A549 (cell line): ENCODE measurements at regions not wholly inside any gene's neighbourhood (a gene's known extent, or its start where the extent isn't known, plus 50 kb on each side); places are given as distances from the start of the nearest gene placed in this dataset.

ENCODE experiments used
- ATAC-seq, 2 experiments: fragments of 200-7000 bp in 1 of 2; fragments of >200 bp in 1 of 2; cut with Nextera tagmentation in 1 of 2; cut with Tn5 transposase in 1 of 2; 3 replicates each; pipeline versions ENCODE4 v1.8.0 to v1.9.1; 2018 to 2020; ENCODE audit warnings: mild to moderate bottlenecking in 1 of 2, moderate library complexity in 1 of 2
- CTCF ChIA-PET: fragments of 300-600 bp; sonication (Branson Sonifier 250); formaldehyde crosslinking; extraction: SDS; loops from one replicate; lab custom pipeline; 2021; ENCODE audit warnings: antibody characterized with exemption, inconsistent platforms; lab: Yijun Ruan, JAX
- POLR2A ChIA-PET: fragments of 350-600 bp; formaldehyde crosslinking; extraction: SDS; loops from one replicate; lab custom pipeline; 2021; ENCODE audit warnings: antibody characterized with exemption, inconsistent platforms; lab: Yijun Ruan, JAX
- DNase-seq, 2 experiments: peaks; one replicate each; pipeline versions ENCODE4 v3.0.0 to v3.0.0-alpha.2; 2011 to 2016; ENCODE audit warnings: low read depth in 1 of 2, low spot score in 1 of 2
- FAIRE-seq: peaks from 2 replicates; lab custom pipeline; 2011; peaks lifted over from hg19 to GRCh38; lab: Jason Lieb, UNC
- H3K27ac ChIP-seq, 2 experiments: fragments of >200 bp; sonication (Bioruptor Twin); formaldehyde crosslinking; 3 replicates each; pipeline ENCODE4 v1.5.1; 2016 to 2017
- H3K4me1 ChIP-seq: fragments of >200 bp; sonication (Bioruptor Twin); formaldehyde crosslinking; 3 replicates; pipeline ENCODE4 v1.6.1; 2016
- H3K4me2 ChIP-seq: fragments of >200 bp; sonication (Bioruptor Twin); formaldehyde crosslinking; 3 replicates; pipeline ENCODE4 v1.6.1; 2016
- H3K4me3 ChIP-seq: fragments of >200 bp; sonication (Bioruptor Twin); formaldehyde crosslinking; 3 replicates; pipeline ENCODE4 v1.5.1; 2016
- H3K9me3 ChIP-seq: fragments of >200 bp; sonication (Bioruptor Twin); formaldehyde crosslinking; 3 replicates; pipeline ENCODE4 v1.6.1; 2016
- CBX2 ChIP-seq: fragments of 200-600 bp; sonication (generic); IDR thresholded peaks from 2 replicates; pipeline ENCODE4 v1.6.1; 2016; ENCODE audit warnings: low read depth, mild to moderate bottlenecking, borderline replicate concordance
- CHD2 ChIP-seq: fragments of 150-350 bp; IDR thresholded peaks from 2 replicates; pipeline ENCODE4 v1.6.1; 2014; ENCODE audit warnings: low read length; ENCODE audit not compliant: partially characterized antibody
- FOSL2 ChIP-seq, 2 experiments: fragments of 450-650 bp in 1 of 2; fragments of >200 bp in 1 of 2; sonication (Bioruptor Twin) in 1 of 2; formaldehyde crosslinking; IDR thresholded peaks; 2 replicates each; pipeline versions ENCODE4 v1.5.0 to v1.6.1; 2016 to 2020; ENCODE audit warnings: mild to moderate bottlenecking in 1 of 2, moderate library complexity in 1 of 2
- FOXS1 ChIP-seq: fragments of 250-450 bp; sonication (Bioruptor Pico); IDR thresholded peaks from 2 replicates; pipeline ENCODE4 v1.5.0; 2020; ENCODE audit warnings: mild to moderate bottlenecking, moderate library complexity
- GATA3 ChIP-seq: IDR thresholded peaks from 2 replicates; pipeline ENCODE4 v1.6.1; 2012; ENCODE audit warnings: borderline replicate concordance
- HDAC2 ChIP-seq: fragments of 200-600 bp; sonication (generic); IDR thresholded peaks from 2 replicates; pipeline ENCODE4 v1.6.1; 2016
- HOXB5 ChIP-seq: fragments of 250-450 bp; sonication (Bioruptor Pico); IDR thresholded peaks from 2 replicates; pipeline ENCODE4 v1.5.0; 2020; ENCODE audit warnings: mild to moderate bottlenecking, moderate library complexity
- KDM1A ChIP-seq: fragments of 200-600 bp; sonication (generic); IDR thresholded peaks from 2 replicates; pipeline ENCODE4 v1.6.1; 2016; ENCODE audit warnings: low read depth, mild to moderate bottlenecking
- KDM5A ChIP-seq: fragments of 200-600 bp; sonication (generic); IDR thresholded peaks from 2 replicates; pipeline ENCODE4 v1.6.1; 2016; ENCODE audit warnings: antibody characterized with exemption, mild to moderate bottlenecking
- MAFK ChIP-seq: fragments of 450-650 bp; IDR thresholded peaks from 2 replicates; pipeline ENCODE4 v1.6.1; 2014; ENCODE audit not compliant: partially characterized antibody
- MAZ ChIP-seq: fragments of 150-350 bp; IDR thresholded peaks from 2 replicates; pipeline ENCODE4 v1.6.1; 2014; ENCODE audit warnings: antibody characterized with exemption, low read depth, low read length, borderline replicate concordance
- NFE2L2 ChIP-seq: fragments of 150-350 bp; conservative IDR thresholded peaks from 2 replicates; pipeline ENCODE4 v1.6.1; 2014; ENCODE audit warnings: low read length
- NR3C1 ChIP-seq: fragments of >200 bp; sonication (Bioruptor Twin); formaldehyde crosslinking; IDR thresholded peaks from 3 replicates; pipeline ENCODE4 v1.6.1; 2017
- POLR2A ChIP-seq: IDR thresholded peaks from 2 replicates; pipeline ENCODE4 v1.6.1; 2012; ENCODE audit warnings: mild to moderate bottlenecking, low read length
- RARB ChIP-seq: fragments of 250-450 bp; sonication (Bioruptor Pico); IDR thresholded peaks from 2 replicates; pipeline ENCODE4 v1.8.0; 2021; ENCODE audit warnings: mild to moderate bottlenecking, moderate library complexity
- SREBF2 ChIP-seq: fragments of 450-650 bp; IDR thresholded peaks from 2 replicates; pipeline ENCODE4 v1.6.1; 2014; ENCODE audit warnings: mild to moderate bottlenecking, moderate library complexity
- WGBS: methylation state at CpG from one replicate; pipeline ENCODE4 v1.1.6; 2017; ENCODE audit errors: missing lambda C conversion rate; 5-methylcytosine and 5-hydroxymethylcytosine counted together
- TF ChIP-seq, protein P1 (sequence below): fragments of >200 bp; sonication (Bioruptor Twin); formaldehyde crosslinking; IDR thresholded peaks from 3 replicates; pipeline ENCODE4 v1.5.1; 2016
- TF ChIP-seq, protein P2 (sequence below): fragments of 250-450 bp; sonication (Bioruptor Pico); IDR thresholded peaks from 2 replicates; pipeline ENCODE4 v1.5.0; 2021; ENCODE audit warnings: mild to moderate bottlenecking, moderate library complexity, borderline replicate concordance
- TF ChIP-seq, protein P3 (sequence below): IDR thresholded peaks from 2 replicates; pipeline ENCODE4 v1.6.1; 2012
- TF ChIP-seq, protein P4 (sequence below): fragments of 450-650 bp; IDR thresholded peaks from 2 replicates; pipeline ENCODE4 v1.6.1; 2014; ENCODE audit warnings: antibody characterized with exemption

DNA sequence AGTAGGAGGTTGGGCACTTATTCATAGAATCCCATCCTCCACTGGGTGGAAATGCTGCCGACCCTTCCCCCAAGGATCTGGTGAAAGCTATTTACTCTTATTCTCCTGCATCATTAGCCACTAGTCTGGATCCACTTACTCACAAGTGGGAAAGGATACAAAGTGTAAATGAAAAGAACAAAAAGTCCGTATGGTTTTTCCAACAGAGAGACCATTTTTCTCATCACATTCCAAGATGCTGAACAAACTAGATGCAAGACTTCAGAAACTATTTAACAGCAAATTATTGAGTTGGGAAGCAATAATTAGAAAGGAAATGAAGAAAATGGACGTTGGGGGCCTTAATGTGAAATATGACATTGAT, 242.4 kb upstream of the GLI3 start (continued):
- TF ChIP-seq, protein P1, sequence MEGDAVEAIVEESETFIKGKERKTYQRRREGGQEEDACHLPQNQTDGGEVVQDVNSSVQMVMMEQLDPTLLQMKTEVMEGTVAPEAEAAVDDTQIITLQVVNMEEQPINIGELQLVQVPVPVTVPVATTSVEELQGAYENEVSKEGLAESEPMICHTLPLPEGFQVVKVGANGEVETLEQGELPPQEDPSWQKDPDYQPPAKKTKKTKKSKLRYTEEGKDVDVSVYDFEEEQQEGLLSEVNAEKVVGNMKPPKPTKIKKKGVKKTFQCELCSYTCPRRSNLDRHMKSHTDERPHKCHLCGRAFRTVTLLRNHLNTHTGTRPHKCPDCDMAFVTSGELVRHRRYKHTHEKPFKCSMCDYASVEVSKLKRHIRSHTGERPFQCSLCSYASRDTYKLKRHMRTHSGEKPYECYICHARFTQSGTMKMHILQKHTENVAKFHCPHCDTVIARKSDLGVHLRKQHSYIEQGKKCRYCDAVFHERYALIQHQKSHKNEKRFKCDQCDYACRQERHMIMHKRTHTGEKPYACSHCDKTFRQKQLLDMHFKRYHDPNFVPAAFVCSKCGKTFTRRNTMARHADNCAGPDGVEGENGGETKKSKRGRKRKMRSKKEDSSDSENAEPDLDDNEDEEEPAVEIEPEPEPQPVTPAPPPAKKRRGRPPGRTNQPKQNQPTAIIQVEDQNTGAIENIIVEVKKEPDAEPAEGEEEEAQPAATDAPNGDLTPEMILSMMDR = no peak
- TF ChIP-seq CHD2 = no peak

DNA sequence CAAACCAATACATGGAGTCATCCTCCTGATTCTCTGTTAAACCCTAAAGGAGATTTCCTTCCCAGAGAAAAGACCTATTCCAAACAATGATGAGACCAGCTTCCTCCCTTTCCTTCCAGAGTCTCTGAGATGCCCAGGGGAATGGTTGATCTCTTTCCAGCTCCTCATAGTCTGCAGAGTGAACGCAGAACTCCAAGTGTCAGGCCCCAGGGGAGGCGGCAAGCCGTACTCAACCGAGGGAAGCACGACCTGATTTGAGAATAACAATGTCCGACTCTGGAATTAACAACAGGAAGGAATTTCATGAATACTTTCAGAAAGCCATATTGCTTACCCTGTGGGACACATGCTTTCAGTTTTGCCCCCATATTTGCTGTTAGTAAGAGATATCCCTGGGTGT, 241.7 kb upstream of the GLI3 start:
- CTCF ChIA-PET = no interaction called here
- POLR2A ChIA-PET = no interaction called here
- no peak overlapping the region for H3K4me2 ChIP-seq
- no peak overlapping the region for H3K4me3 ChIP-seq
- TF ChIP-seq KDM1A (no peak), FOSL2 (IDR thresholded peaks at IDR 0.05) (no peak), FOSL2 (CRISPR knock-in tag; IDR thresholded peaks at IDR 0.05) (no peak), HOXB5 (no peak), MAFK (no peak), KDM5A (no peak), POLR2A (no peak), CBX2 (no peak), CHD2 (no peak)
- TF ChIP-seq, protein P2, sequence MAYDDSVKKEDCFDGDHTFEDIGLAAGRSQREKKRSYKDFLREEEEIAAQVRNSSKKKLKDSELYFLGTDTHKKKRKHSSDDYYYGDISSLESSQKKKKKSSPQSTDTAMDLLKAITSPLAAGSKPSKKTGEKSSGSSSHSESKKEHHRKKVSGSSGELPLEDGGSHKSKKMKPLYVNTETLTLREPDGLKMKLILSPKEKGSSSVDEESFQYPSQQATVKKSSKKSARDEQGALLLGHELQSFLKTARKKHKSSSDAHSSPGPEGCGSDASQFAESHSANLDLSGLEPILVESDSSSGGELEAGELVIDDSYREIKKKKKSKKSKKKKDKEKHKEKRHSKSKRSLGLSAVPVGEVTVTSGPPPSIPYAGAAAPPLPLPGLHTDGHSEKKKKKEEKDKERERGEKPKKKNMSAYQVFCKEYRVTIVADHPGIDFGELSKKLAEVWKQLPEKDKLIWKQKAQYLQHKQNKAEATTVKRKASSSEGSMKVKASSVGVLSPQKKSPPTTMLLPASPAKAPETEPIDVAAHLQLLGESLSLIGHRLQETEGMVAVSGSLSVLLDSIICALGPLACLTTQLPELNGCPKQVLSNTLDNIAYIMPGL (CRISPR knock-in tag) = no peak
- TF ChIP-seq, protein P3, sequence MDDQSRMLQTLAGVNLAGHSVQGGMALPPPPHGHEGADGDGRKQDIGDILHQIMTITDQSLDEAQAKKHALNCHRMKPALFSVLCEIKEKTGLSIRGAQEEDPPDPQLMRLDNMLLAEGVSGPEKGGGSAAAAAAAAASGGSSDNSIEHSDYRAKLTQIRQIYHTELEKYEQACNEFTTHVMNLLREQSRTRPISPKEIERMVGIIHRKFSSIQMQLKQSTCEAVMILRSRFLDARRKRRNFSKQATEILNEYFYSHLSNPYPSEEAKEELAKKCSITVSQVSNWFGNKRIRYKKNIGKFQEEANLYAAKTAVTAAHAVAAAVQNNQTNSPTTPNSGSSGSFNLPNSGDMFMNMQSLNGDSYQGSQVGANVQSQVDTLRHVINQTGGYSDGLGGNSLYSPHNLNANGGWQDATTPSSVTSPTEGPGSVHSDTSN = no peak
- H3K9me3 ChIP-seq = no peaks in the 10 kb centered on the region
- no peak overlapping the region for H3K27ac ChIP-seq
- no peak for DNase-seq
- ATAC-seq = no peak
- WGBS = 25% methylated on average over 6 of the region's 6 CpGs
- FAIRE-seq = no peak
- H3K4me1 ChIP-seq = no peaks in the 10 kb centered on the region

DNA sequence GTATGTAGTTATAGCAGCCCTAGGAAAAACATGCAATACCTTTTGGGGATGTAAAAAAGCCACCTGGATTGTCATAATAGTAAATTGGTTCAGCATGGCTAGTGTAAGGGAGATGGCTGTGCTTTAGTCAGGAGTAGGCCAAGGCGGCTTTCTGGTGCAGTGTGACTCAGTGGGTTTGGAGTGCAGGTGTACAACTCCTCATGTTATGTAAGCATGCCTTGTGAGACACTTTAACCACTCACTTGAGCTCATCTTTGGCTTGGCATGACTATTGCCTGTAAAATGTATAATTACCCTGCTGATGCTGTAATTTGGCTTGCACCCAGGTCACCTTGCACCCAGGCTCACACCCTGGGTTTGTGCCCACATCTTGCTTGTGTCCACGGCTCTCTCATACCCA, 239.2 kb upstream of the GLI3 start:
- WGBS = 0% methylated on average over 2 of the region's 2 CpGs
- ATAC-seq = no peak
- DNase-seq = no peak
- Histone ChIP-seq H3K9me3 (no peaks in the 10 kb centered on the region), H3K4me3 (no peak overlapping the region), H3K27ac (no peak overlapping the region), H3K4me2 (no peak overlapping the region), H3K4me1 (no peaks in the 10 kb centered on the region)
- ChIA-PET CTCF (interaction anchor here (0.6 kb wide), 1 partner anchor 8 kb away, joined by 3 read pairs; no protein-coding TSS in a partner anchor), POLR2A (no interaction called here)
- no peak for FAIRE-seq
- TF ChIP-seq NFE2L2 = no peak
- TF ChIP-seq, protein P4, sequence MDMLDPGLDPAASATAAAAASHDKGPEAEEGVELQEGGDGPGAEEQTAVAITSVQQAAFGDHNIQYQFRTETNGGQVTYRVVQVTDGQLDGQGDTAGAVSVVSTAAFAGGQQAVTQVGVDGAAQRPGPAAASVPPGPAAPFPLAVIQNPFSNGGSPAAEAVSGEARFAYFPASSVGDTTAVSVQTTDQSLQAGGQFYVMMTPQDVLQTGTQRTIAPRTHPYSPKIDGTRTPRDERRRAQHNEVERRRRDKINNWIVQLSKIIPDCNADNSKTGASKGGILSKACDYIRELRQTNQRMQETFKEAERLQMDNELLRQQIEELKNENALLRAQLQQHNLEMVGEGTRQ = no peak
- no peak for TF ChIP-seq SREBF2
- no peak for TF ChIP-seq MAZ
- TF ChIP-seq HDAC2 = no peak
- no peak for TF ChIP-seq GATA3
- no peak for TF ChIP-seq CHD2
- TF ChIP-seq FOXS1 = no peak
- TF ChIP-seq NR3C1 = no peak
- no peak for TF ChIP-seq RARB (CRISPR knock-in tag)
- TF ChIP-seq, all 56 proteins: peak for 0
